Fibroblast of skin of left biceps (primary cell): ENCODE measurements at regions not wholly inside any gene's neighbourhood (a gene's known extent, or its start where the extent isn't known, plus 50 kb on each side); places are given as distances from the start of the nearest gene placed in this dataset.
"Not testable (repeated sequence)": the region's sequence is repeated elsewhere in the genome, so short reads cannot be mapped to it uniquely, and the experiment has no call there.

ENCODE experiments used
- DNase-seq, 2 experiments: peaks; one replicate each; pipeline ENCODE4 v3.0.0-alpha.2; 2013; ENCODE audit warnings: low read depth in 2 of 2

- DNase-seq: no peak
These were observed 123.4 kb downstream of the POSTN start for GRCh38 chr13:37475151-37475550.

- DNase-seq: no peak
These were observed 125.5 kb downstream of the POSTN start for GRCh38 chr13:37473035-37473434.

GRCh38 chr13:37472266-37472665 is 126.3 kb downstream of the POSTN start:
- DNase-seq: not testable (repeated sequence)

- peak; percentile 62 to 73 for DNase-seq
These were observed 138.4 kb downstream of the POSTN start for GRCh38 chr13:37460166-37460565.

GRCh38 chr13:37457612-37458011 is 141.0 kb downstream of the POSTN start:
- peak; percentile 58 to 65 for DNase-seq

GRCh38 chr13:37456506-37456905 is 142.1 kb downstream of the POSTN start:
- no peak for DNase-seq

GRCh38 chr13:37456041-37456440 is 142.5 kb downstream of the POSTN start:
- no peak for DNase-seq

GRCh38 chr13:37453246-37453645 is 145.3 kb downstream of the POSTN start:
- DNase-seq: peak in 1 of 2 experiments; percentile 39

GRCh38 chr13:37450276-37450675 is 148.3 kb downstream of the POSTN start:
- DNase-seq: no peak

- DNase-seq: no peak
These were observed 150.4 kb downstream of the POSTN start for GRCh38 chr13:37448153-37448552.

GRCh38 chr13:37446503-37446902 is 152.1 kb downstream of the POSTN start:
- DNase-seq: peak; percentile 83

- peak; percentile 76 to 80 for DNase-seq
These were observed 155.0 kb downstream of the POSTN start for GRCh38 chr13:37443538-37443937.

GRCh38 chr13:37442996-37443395 is 155.6 kb downstream of the POSTN start:
- DNase-seq: no peak

GRCh38 chr13:37435881-37436280 is 162.7 kb downstream of the POSTN start:
- no peak for DNase-seq

- DNase-seq: no peak
These were observed 165.5 kb downstream of the POSTN start for GRCh38 chr13:37433086-37433485.

GRCh38 chr13:37429976-37430375 is 168.6 kb downstream of the POSTN start:
- peak; percentile 58 to 64 for DNase-seq

- DNase-seq: no peak
These were observed 170.6 kb downstream of the POSTN start for GRCh38 chr13:37427843-37428494.

GRCh38 chr13:37418490-37418889 is 180.1 kb downstream of the POSTN start:
- DNase-seq: no peak

GRCh38 chr13:37417060-37417441 is 181.5 kb downstream of the POSTN start:
- no peak for DNase-seq

GRCh38 chr13:37416291-37417059 is 182.1 kb downstream of the POSTN start:
- DNase-seq: peak in 1 of 2 experiments; percentile 62

GRCh38 chr13:37413161-37413560 is 185.4 kb downstream of the POSTN start:
- DNase-seq: no peak

- DNase-seq: peak; percentile 94 to 95
These were observed 186.2 kb downstream of the POSTN start for GRCh38 chr13:37412241-37412921.

GRCh38 chr13:37410316-37410715 is 188.3 kb downstream of the POSTN start:
- no peak for DNase-seq
